ENCODE measurements at regions not wholly inside any gene's neighbourhood (a gene's known extent, or its start where the extent isn't known, plus 50 kb on each side); places are given as distances from the start of the nearest gene placed in this dataset.
A peak's percentile ranks its signal among the peaks of the same experiment; 100 is the strongest.
"Not testable (repeated sequence)": the region's sequence is repeated elsewhere in the genome, so short reads cannot be mapped to it uniquely, and the experiment has no call there.

GRCh38 chr12:92068459-92068858 lies 77.2 kb downstream of the BTG1 start:
- H3K4me3 Mint-ChIP-seq = no peak overlapping the region

GRCh38 chr12:92065639-92066038 lies 80.0 kb downstream of the BTG1 start:
- H3K36me3 Mint-ChIP-seq = peaks cover 20% of the 10 kb centered on the region
- DNase-seq = no peak
- no peak overlapping the region for H3K4me3 Mint-ChIP-seq
- H3K27ac Mint-ChIP-seq = peak overlapping the region; percentile 62
- peaks cover 9% of the 10 kb centered on the region for H3K9me3 Mint-ChIP-seq
- peaks cover 50% of the 10 kb centered on the region for H3K4me1 Mint-ChIP-seq
- H3K27me3 Mint-ChIP-seq = no peaks in the 10 kb centered on the region

More at GRCh38 chr12:92068459-92068858, 77.2 kb downstream of the BTG1 start:
- H3K4me1 Mint-ChIP-seq = peaks cover 40% of the 10 kb centered on the region
- no peak overlapping the region for H3K27ac Mint-ChIP-seq
- peaks cover 17% of the 10 kb centered on the region for H3K9me3 Mint-ChIP-seq
- H3K36me3 Mint-ChIP-seq = peaks cover 18% of the 10 kb centered on the region
- no peak for DNase-seq
- H3K27me3 Mint-ChIP-seq = no peaks in the 10 kb centered on the region

GRCh38 chr12:92065018-92065499 lies 80.6 kb downstream of the BTG1 start:
- Mint-ChIP-seq H3K27me3 (no peaks in the 10 kb centered on the region), H3K9me3 (peaks cover 9% of the 10 kb centered on the region), H3K4me1 (peaks cover 52% of the 10 kb centered on the region), H3K36me3 (peaks cover 20% of the 10 kb centered on the region), H3K27ac (peak overlapping the region; percentile 62), H3K4me3 (peak overlapping the region; percentile 42)
- peak; percentile 48 for DNase-seq

GRCh38 chr12:92064422-92064821 lies 81.2 kb downstream of the BTG1 start:
- Mint-ChIP-seq H3K27ac (peak overlapping the region; percentile 54), H3K36me3 (peaks cover 24% of the 10 kb centered on the region), H3K4me1 (peaks cover 56% of the 10 kb centered on the region), H3K9me3 (peaks cover 9% of the 10 kb centered on the region), H3K4me3 (no peak overlapping the region), H3K27me3 (no peaks in the 10 kb centered on the region)
- no peak for DNase-seq

GRCh38 chr12:92063641-92064040 lies 82.0 kb downstream of the BTG1 start:
- Mint-ChIP-seq H3K36me3 (peaks cover 29% of the 10 kb centered on the region), H3K27ac (peak overlapping the region; percentile 32), H3K9me3 (peaks cover 11% of the 10 kb centered on the region), H3K4me3 (no peak overlapping the region), H3K27me3 (no peaks in the 10 kb centered on the region), H3K4me1 (peaks cover 63% of the 10 kb centered on the region)
- DNase-seq = no peak

- peaks cover 16% of the 10 kb centered on the region for H3K9me3 Mint-ChIP-seq
- peaks cover 72% of the 10 kb centered on the region for H3K4me1 Mint-ChIP-seq
- DNase-seq = no peak
- H3K27ac Mint-ChIP-seq = no peak overlapping the region
- no peak overlapping the region for H3K4me3 Mint-ChIP-seq
- H3K36me3 Mint-ChIP-seq = peaks cover 35% of the 10 kb centered on the region
- H3K27me3 Mint-ChIP-seq = no peaks in the 10 kb centered on the region
Observed at GRCh38 chr12:92062539-92063493, 82.8 kb downstream of the BTG1 start.

- Mint-ChIP-seq H3K27ac (no peak overlapping the region), H3K36me3 (peaks cover 47% of the 10 kb centered on the region), H3K27me3 (no peaks in the 10 kb centered on the region), H3K4me1 (peaks cover 83% of the 10 kb centered on the region), H3K4me3 (no peak overlapping the region), H3K9me3 (peaks cover 25% of the 10 kb centered on the region)
- DNase-seq = no peak
Observed at GRCh38 chr12:92061061-92061460, 84.6 kb downstream of the BTG1 start.

- Mint-ChIP-seq H3K27ac (no peak overlapping the region), H3K9me3 (peaks cover 25% of the 10 kb centered on the region), H3K4me3 (no peak overlapping the region), H3K27me3 (no peaks in the 10 kb centered on the region), H3K4me1 (peaks cover 82% of the 10 kb centered on the region), H3K36me3 (peaks cover 47% of the 10 kb centered on the region)
- DNase-seq = no peak
Observed at GRCh38 chr12:92059960-92060359, 85.7 kb downstream of the BTG1 start.

- Mint-ChIP-seq H3K9me3 (peaks cover 22% of the 10 kb centered on the region), H3K27ac (peak overlapping the region; percentile 80), H3K4me3 (no peak overlapping the region), H3K4me1 (peaks cover 76% of the 10 kb centered on the region), H3K27me3 (no peaks in the 10 kb centered on the region), H3K36me3 (peaks cover 44% of the 10 kb centered on the region)
- DNase-seq = no peak
Observed at GRCh38 chr12:92058664-92059063, 87.0 kb downstream of the BTG1 start.

- H3K27me3 Mint-ChIP-seq, H3K4me3 Mint-ChIP-seq, DNase-seq: not testable (repeated sequence)
- peaks cover 22% of the 10 kb centered on the region for H3K9me3 Mint-ChIP-seq
- H3K4me1 Mint-ChIP-seq = peaks cover 65% of the 10 kb centered on the region
- peaks cover 41% of the 10 kb centered on the region for H3K36me3 Mint-ChIP-seq
- H3K27ac Mint-ChIP-seq = peak overlapping the region; percentile 42
Observed at GRCh38 chr12:92056756-92057155, 88.9 kb downstream of the BTG1 start.

GRCh38 chr12:92056290-92056689 lies 89.4 kb downstream of the BTG1 start:
- peaks cover 22% of the 10 kb centered on the region for H3K9me3 Mint-ChIP-seq
- DNase-seq = no peak
- H3K4me3 Mint-ChIP-seq = no peak overlapping the region
- H3K4me1 Mint-ChIP-seq = peaks cover 66% of the 10 kb centered on the region
- H3K27me3 Mint-ChIP-seq = no peaks in the 10 kb centered on the region
- peak overlapping the region; percentile 87 for H3K27ac Mint-ChIP-seq
- peaks cover 41% of the 10 kb centered on the region for H3K36me3 Mint-ChIP-seq

GRCh38 chr12:92055877-92056276 lies 89.8 kb downstream of the BTG1 start:
- peak; percentile 51 for DNase-seq
- peaks cover 22% of the 10 kb centered on the region for H3K9me3 Mint-ChIP-seq
- no peaks in the 10 kb centered on the region for H3K27me3 Mint-ChIP-seq
- peaks cover 41% of the 10 kb centered on the region for H3K36me3 Mint-ChIP-seq
- peak overlapping the region; percentile 51 for H3K4me3 Mint-ChIP-seq
- peaks cover 66% of the 10 kb centered on the region for H3K4me1 Mint-ChIP-seq
- H3K27ac Mint-ChIP-seq = peak overlapping the region; percentile 87

GRCh38 chr12:92051441-92051840 lies 94.2 kb downstream of the BTG1 start:
- Mint-ChIP-seq H3K27me3 (no peaks in the 10 kb centered on the region), H3K4me3 (no peak overlapping the region)

GRCh38 chr12:92049403-92049802 lies 96.2 kb downstream of the BTG1 start:
- H3K4me3 Mint-ChIP-seq = no peak overlapping the region
- H3K36me3 Mint-ChIP-seq = peaks cover 27% of the 10 kb centered on the region
- peaks cover 45% of the 10 kb centered on the region for H3K4me1 Mint-ChIP-seq
- H3K27me3 Mint-ChIP-seq = no peaks in the 10 kb centered on the region
- DNase-seq = no peak
- peaks cover 8% of the 10 kb centered on the region for H3K9me3 Mint-ChIP-seq
- H3K27ac Mint-ChIP-seq = no peak overlapping the region

More at GRCh38 chr12:92051441-92051840, 94.2 kb downstream of the BTG1 start:
- Mint-ChIP-seq H3K9me3 (peaks cover 8% of the 10 kb centered on the region), H3K4me1 (peaks cover 48% of the 10 kb centered on the region), H3K27ac (no peak overlapping the region), H3K36me3 (peaks cover 21% of the 10 kb centered on the region)
- no peak for DNase-seq

GRCh38 chr12:92047393-92047826 lies 98.2 kb downstream of the BTG1 start:
- H3K9me3 Mint-ChIP-seq = peaks cover 6% of the 10 kb centered on the region
- H3K27ac Mint-ChIP-seq = no peak overlapping the region
- H3K4me3 Mint-ChIP-seq = no peak overlapping the region
- no peak for DNase-seq
- peaks cover 58% of the 10 kb centered on the region for H3K4me1 Mint-ChIP-seq
- no peaks in the 10 kb centered on the region for H3K27me3 Mint-ChIP-seq
- peaks cover 27% of the 10 kb centered on the region for H3K36me3 Mint-ChIP-seq
